DOHH2 (cell line): ENCODE measurements at regions not wholly inside any gene's neighbourhood (a gene's known extent, or its start where the extent isn't known, plus 50 kb on each side); places are given as distances from the start of the nearest gene placed in this dataset.

Experiments used
- EZH2phosphoT487 ChIP-seq: fragments of 200-600 bp; sonication (generic); IDR thresholded peaks from 2 replicates; pipeline ENCODE4 v1.6.1; 2017; ENCODE audit warnings: borderline replicate concordance, mild to moderate bottlenecking, antibody characterized with exemption, low read length, moderate library complexity, mixed read lengths
- TF ChIP-seq, protein P1 (sequence below): fragments of 200-600 bp; sonication (generic); IDR thresholded peaks from one replicate; pipeline ENCODE4 v1.5.1; 2014; ENCODE audit warnings: antibody characterized with exemption, mild to moderate bottlenecking, low read depth, low read length; ENCODE audit not compliant: poor library complexity, severe bottlenecking

DNA sequence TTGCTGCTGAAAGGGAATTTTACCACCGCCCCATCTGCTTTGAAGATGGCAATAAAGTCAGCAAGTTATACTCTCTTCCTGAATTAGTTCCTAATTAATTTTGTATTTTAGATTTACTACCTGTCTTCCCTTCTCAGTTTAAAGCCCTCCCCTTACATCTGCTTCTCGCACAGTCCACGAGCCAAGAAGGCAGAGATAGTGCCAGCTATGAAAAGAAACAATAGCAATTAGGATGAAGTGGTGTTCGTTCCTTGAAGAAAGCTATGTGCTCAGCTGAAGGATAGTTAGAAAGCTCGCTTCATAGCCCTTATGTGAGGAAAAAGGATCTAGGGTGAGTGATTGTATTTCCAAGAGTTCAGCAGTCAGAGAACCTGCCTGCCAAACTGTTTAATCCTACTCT is 1678.8 kb upstream of the TENM3 start:
- TF ChIP-seq, protein P1, sequence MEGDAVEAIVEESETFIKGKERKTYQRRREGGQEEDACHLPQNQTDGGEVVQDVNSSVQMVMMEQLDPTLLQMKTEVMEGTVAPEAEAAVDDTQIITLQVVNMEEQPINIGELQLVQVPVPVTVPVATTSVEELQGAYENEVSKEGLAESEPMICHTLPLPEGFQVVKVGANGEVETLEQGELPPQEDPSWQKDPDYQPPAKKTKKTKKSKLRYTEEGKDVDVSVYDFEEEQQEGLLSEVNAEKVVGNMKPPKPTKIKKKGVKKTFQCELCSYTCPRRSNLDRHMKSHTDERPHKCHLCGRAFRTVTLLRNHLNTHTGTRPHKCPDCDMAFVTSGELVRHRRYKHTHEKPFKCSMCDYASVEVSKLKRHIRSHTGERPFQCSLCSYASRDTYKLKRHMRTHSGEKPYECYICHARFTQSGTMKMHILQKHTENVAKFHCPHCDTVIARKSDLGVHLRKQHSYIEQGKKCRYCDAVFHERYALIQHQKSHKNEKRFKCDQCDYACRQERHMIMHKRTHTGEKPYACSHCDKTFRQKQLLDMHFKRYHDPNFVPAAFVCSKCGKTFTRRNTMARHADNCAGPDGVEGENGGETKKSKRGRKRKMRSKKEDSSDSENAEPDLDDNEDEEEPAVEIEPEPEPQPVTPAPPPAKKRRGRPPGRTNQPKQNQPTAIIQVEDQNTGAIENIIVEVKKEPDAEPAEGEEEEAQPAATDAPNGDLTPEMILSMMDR = no peak
- no peak for TF ChIP-seq EZH2phosphoT487
